H1 (cell line): ENCODE measurements at regions not wholly inside any gene's neighbourhood (a gene's known extent, or its start where the extent isn't known, plus 50 kb on each side); places are given as distances from the start of the nearest gene placed in this dataset.

ENCODE experiments used
- CTCF ChIA-PET: fragments of 300-600 bp; sonication (Branson Sonifier 250); formaldehyde crosslinking; loops from one replicate; lab custom pipeline; 2021; ENCODE audit not compliant: partially characterized antibody; lab: Charles Lee
- POLR2A ChIA-PET: fragments of 300-600 bp; sonication (Branson Sonifier 250); formaldehyde crosslinking; loops from one replicate; lab custom pipeline; 2021; ENCODE audit warnings: inconsistent platforms; ENCODE audit not compliant: partially characterized antibody; lab: Charles Lee
- DNase-seq, 2 experiments: peaks; one replicate each; pipeline versions ENCODE4 v3.0.0 to v3.0.0-alpha.2; 2010 to 2022; ENCODE audit warnings: low spot score in 2 of 2, low read depth in 1 of 2, mixed read lengths in 1 of 2
- FAIRE-seq: peaks from 2 replicates; lab custom pipeline; 2011; peaks lifted over from hg19 to GRCh38; lab: Jason Lieb, UNC
- H2AFZ ChIP-seq: 2 replicates; pipeline ENCODE4 v1.8.1; 2012; ENCODE audit warnings: low read length, inconsistent platforms
- H2AK5ac ChIP-seq: 2 replicates; pipeline ENCODE4 v1.6.1; 2013; ENCODE audit warnings: low read depth, low read length
- H2BK120ac ChIP-seq: replicated peaks from 2 replicates; pipeline ENCODE3; 2013; ENCODE audit warnings: low read depth, low read length, inconsistent platforms
- H2BK12ac ChIP-seq: 2 replicates; pipeline ENCODE4 v1.6.1; 2013; ENCODE audit warnings: low read depth, low read length
- H2BK15ac ChIP-seq: 2 replicates; pipeline ENCODE4 v1.6.1; 2013; ENCODE audit warnings: low read length
- H2BK20ac ChIP-seq: 2 replicates; pipeline ENCODE4 v1.6.1; 2013; ENCODE audit warnings: low read length
- H2BK5ac ChIP-seq: 2 replicates; pipeline ENCODE4 v1.6.1; 2013; ENCODE audit warnings: low read depth, low read length
- H3K14ac ChIP-seq: 2 replicates; pipeline ENCODE4 v1.6.1; 2013; ENCODE audit warnings: inconsistent platforms; ENCODE audit not compliant: insufficient read length
- H3K18ac ChIP-seq: 2 replicates; pipeline ENCODE4 v1.6.1; 2013; ENCODE audit warnings: low read length; ENCODE audit errors: extremely low read depth
- H3K23ac ChIP-seq: 2 replicates; pipeline ENCODE4 v1.6.1; 2013; ENCODE audit warnings: inconsistent platforms; ENCODE audit not compliant: insufficient read length
- H3K23me2 ChIP-seq: 2 replicates; pipeline ENCODE4 v1.6.1; 2013; ENCODE audit warnings: low read depth, low read length
- H3K27ac ChIP-seq: 2 replicates; pipeline ENCODE4 v1.6.1; 2011; ENCODE audit warnings: low read depth, low read length, inconsistent platforms
- H3K27me3 ChIP-seq, 4 experiments: replicated peaks in 1 of 4; 1 replicate in 1 of 4; 2 replicates in 3 of 4; pipeline versions ENCODE4 v1.6.1 to v1.8.1; 2011 to 2013; ENCODE audit warnings: low read length in 3 of 4, mild to moderate bottlenecking in 3 of 4, inconsistent platforms in 2 of 4, mixed read lengths in 2 of 4, moderate library complexity in 1 of 4; ENCODE audit not compliant: control insufficient read depth in 3 of 4, insufficient read depth in 3 of 4; ENCODE audit errors: extremely low read depth in 1 of 4
- H3K36me3 ChIP-seq, 4 experiments: 2 replicates each; pipeline versions ENCODE4 v1.6.1 to v1.8.1; 2011 to 2013; ENCODE audit warnings: mild to moderate bottlenecking in 4 of 4, low read length in 3 of 4, moderate library complexity in 2 of 4, control low read depth in 1 of 4, inconsistent platforms in 1 of 4; ENCODE audit not compliant: insufficient read depth in 4 of 4, control insufficient read depth in 2 of 4
- H3K4ac ChIP-seq: replicated peaks from 2 replicates; pipeline ENCODE3; 2013; ENCODE audit warnings: low read length, low read depth, mixed read lengths, inconsistent platforms; ENCODE audit not compliant: insufficient read length
- H3K4me1 ChIP-seq, 4 experiments: replicated peaks in 1 of 4; 1 replicate in 1 of 4; 2 replicates in 3 of 4; pipeline versions ENCODE4 v1.6.1 to v1.8.1; 2011 to 2013; ENCODE audit warnings: low read length in 3 of 4, inconsistent platforms in 2 of 4, mixed read lengths in 1 of 4; ENCODE audit not compliant: insufficient read depth in 4 of 4, control insufficient read depth in 3 of 4
- H3K4me2 ChIP-seq, 2 experiments: 2 replicates each; pipeline versions ENCODE4 v1.6.1 to v1.8.1; 2011 to 2013; ENCODE audit warnings: low read depth in 2 of 2, low read length in 2 of 2, control low read depth in 1 of 2, inconsistent platforms in 1 of 2, mild to moderate bottlenecking in 1 of 2; ENCODE audit not compliant: insufficient read depth in 1 of 2
- H3K4me3 ChIP-seq, 4 experiments: fragments of 200-600, 300-600 bp in 1 of 4; sonication (generic), shearing (Covaris generic), sonication (Bioruptor Twin) in 1 of 4; 2 replicates each; pipeline versions ENCODE4 v1.5.1 to v1.8.1; 2011 to 2016; ENCODE audit warnings: low read length in 4 of 4, low read depth in 3 of 4, control low read depth in 2 of 4, inconsistent platforms in 2 of 4, mild to moderate bottlenecking in 2 of 4, mixed read lengths in 1 of 4, moderate library complexity in 1 of 4; ENCODE audit not compliant: insufficient read depth in 2 of 4; ENCODE audit errors: extremely low read depth in 1 of 4
- H3K56ac ChIP-seq: replicated peaks from 2 replicates; pipeline ENCODE3; 2013; ENCODE audit warnings: low read depth, mild to moderate bottlenecking, mixed read lengths, low read length, inconsistent platforms; ENCODE audit not compliant: insufficient read length
- H3K79me1 ChIP-seq: 2 replicates; pipeline ENCODE4 v1.6.1; 2013; ENCODE audit warnings: low read depth, low read length, control low read depth
- H3K79me2 ChIP-seq, 2 experiments: 2 replicates each; pipeline versions ENCODE4 v1.6.1 to v1.8.1; 2012 to 2013; ENCODE audit warnings: low read length in 2 of 2, mild to moderate bottlenecking in 2 of 2, inconsistent platforms in 1 of 2; ENCODE audit not compliant: insufficient read depth in 2 of 2, control insufficient read depth in 1 of 2
- H3K9ac ChIP-seq, 4 experiments: replicated peaks in 1 of 4; 1 replicate in 1 of 4; 2 replicates in 3 of 4; pipeline versions ENCODE4 v1.6.1 to v1.8.1; 2011 to 2013; ENCODE audit warnings: low read depth in 3 of 4, low read length in 3 of 4, control low read depth in 2 of 4, mild to moderate bottlenecking in 2 of 4, moderate library complexity in 2 of 4, inconsistent platforms in 1 of 4; ENCODE audit errors: extremely low read depth in 1 of 4
- H3K9me3 ChIP-seq, 2 experiments: 2 replicates each; pipeline versions ENCODE4 v1.6.1 to v1.8.1; 2012 to 2013; ENCODE audit warnings: mild to moderate bottlenecking in 2 of 2, moderate library complexity in 2 of 2, control low read depth in 1 of 2, inconsistent platforms in 1 of 2, low read depth in 1 of 2, low read length in 1 of 2, mixed read lengths in 1 of 2; ENCODE audit not compliant: insufficient read depth in 2 of 2
- H4K20me1 ChIP-seq, 2 experiments: replicated peaks in 1 of 2; 2 replicates each; pipeline versions ENCODE3 to v1.8.1; 2011 to 2013; ENCODE audit warnings: inconsistent platforms in 2 of 2, low read length in 2 of 2, mild to moderate bottlenecking in 1 of 2; ENCODE audit not compliant: insufficient read depth in 2 of 2, control insufficient read depth in 1 of 2
- H4K5ac ChIP-seq: 2 replicates; pipeline ENCODE4 v1.6.1; 2013; ENCODE audit warnings: low read length, low read depth, mixed read lengths, inconsistent platforms; ENCODE audit not compliant: insufficient read length
- H4K8ac ChIP-seq: 2 replicates; pipeline ENCODE4 v1.8.0; 2013; ENCODE audit warnings: mild to moderate bottlenecking, moderate library complexity, low read length, inconsistent platforms; ENCODE audit not compliant: insufficient read depth; ENCODE audit errors: extremely low read depth
- H4K91ac ChIP-seq: replicated peaks from 2 replicates; pipeline ENCODE3; 2013; ENCODE audit warnings: low read length, mixed read lengths, inconsistent platforms; ENCODE audit not compliant: insufficient read length
- BCL11A ChIP-seq, 2 experiments: IDR thresholded peaks; one replicate each; pipeline ENCODE4 v1.6.1; 2011; ENCODE audit warnings: low read depth in 2 of 2, low read length in 2 of 2, mild to moderate bottlenecking in 2 of 2
- CHD1 ChIP-seq: IDR thresholded peaks from 2 replicates; pipeline ENCODE4 v1.6.1; 2012; ENCODE audit warnings: low read depth, low read length, improper control_type of control experiment
- CTBP2 ChIP-seq: IDR thresholded peaks from 2 replicates; pipeline ENCODE4 v1.7.0; 2011; ENCODE audit warnings: borderline replicate concordance, mild to moderate bottlenecking, moderate library complexity, mixed read lengths, low read length; ENCODE audit not compliant: insufficient read depth, insufficient read length
- EZH2 ChIP-seq: fragments of 200-600 bp; sonication (generic); IDR thresholded peaks from 2 replicates; pipeline ENCODE4 v1.7.1; 2012; ENCODE audit warnings: low read depth, mild to moderate bottlenecking, moderate library complexity, low read length, inconsistent platforms; ENCODE audit not compliant: severe bottlenecking
- JUN ChIP-seq: IDR thresholded peaks from 2 replicates; pipeline ENCODE4 v1.6.1; 2011; ENCODE audit warnings: low read depth, mild to moderate bottlenecking, improper control_type of control experiment, low read length
- JUND ChIP-seq: IDR thresholded peaks from 2 replicates; pipeline ENCODE4 v1.6.1; 2011; ENCODE audit warnings: mild to moderate bottlenecking, improper control_type of control experiment, low read length
- KDM1A ChIP-seq: fragments of 200-600, 300-600 bp; sonication (generic); IDR thresholded peaks from 2 replicates; pipeline ENCODE4 v1.7.1; 2016; ENCODE audit warnings: mild to moderate bottlenecking, low read length, borderline replicate concordance
- KDM5A ChIP-seq: fragments of 200-600 bp; IDR thresholded peaks from 2 replicates; pipeline ENCODE4 v1.7.1; 2012; ENCODE audit warnings: mild to moderate bottlenecking, low read length, inconsistent platforms, mixed read lengths
- NANOG ChIP-seq: IDR thresholded peaks from 2 replicates; pipeline ENCODE4 v1.6.1; 2011; ENCODE audit warnings: low read length, low read depth, mild to moderate bottlenecking, inconsistent platforms; ENCODE audit not compliant: insufficient read depth, poor library complexity, severe bottlenecking
- ZNF274 ChIP-seq: IDR thresholded peaks from 2 replicates; pipeline ENCODE4 v1.7.0; 2012; ENCODE audit warnings: low read length, borderline replicate concordance; ENCODE audit errors: extremely low read depth
- WGBS, 2 experiments: shearing (Covaris generic) in 1 of 2; methylation state at CpG; one replicate each; pipeline versions ENCODE4 v1.1.6 to v1.1.7; 2013 to 2015; ENCODE audit warnings: low lambda C conversion rate in 2 of 2, mixed read lengths in 2 of 2, inconsistent platforms in 1 of 2, low coverage in 1 of 2, missing lambda C conversion rate in 1 of 2; ENCODE audit not compliant: insufficient replicate concordance in 2 of 2, insufficient coverage in 1 of 2, insufficient read length in 1 of 2; ENCODE audit errors: extremely low coverage in 1 of 2, missing lambda C conversion rate in 1 of 2; 5-methylcytosine and 5-hydroxymethylcytosine counted together
- TF ChIP-seq, protein P1 (sequence below): IDR thresholded peaks from 2 replicates; pipeline ENCODE4 v1.6.1; 2011; ENCODE audit warnings: low read depth, mild to moderate bottlenecking, low read length; ENCODE audit not compliant: insufficient read depth
- TF ChIP-seq, protein P2 (sequence below): IDR thresholded peaks from 2 replicates; pipeline ENCODE4 v1.6.1; 2012; ENCODE audit warnings: low read length, inconsistent platforms

DNA sequence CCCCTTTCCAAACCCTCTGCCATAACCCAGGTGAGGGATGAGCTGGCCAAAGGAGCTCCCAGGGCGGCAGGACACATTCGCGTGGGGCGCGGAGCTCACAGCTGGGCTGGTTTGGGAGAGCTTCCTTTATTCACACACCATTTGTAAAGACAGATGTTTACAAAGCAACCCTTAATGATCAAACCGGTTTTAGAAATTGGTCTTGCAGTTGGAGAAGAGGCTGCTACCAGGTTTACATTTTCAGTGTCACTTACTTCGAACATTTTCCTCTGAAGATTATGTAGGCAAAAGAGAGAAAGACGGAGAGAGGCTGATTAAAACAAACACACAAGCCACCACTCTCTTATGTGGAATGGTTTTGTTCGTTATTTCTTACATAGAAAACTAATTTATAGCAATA lies 648.7 kb downstream of the IRX1 start:
- Histone ChIP-seq H3K56ac (no peak overlapping the region), H3K79me2 (no peaks in the 10 kb centered on the region), H4K8ac (no peak overlapping the region), H3K23me2 (no peaks in the 10 kb centered on the region; the same call in 1 of the 2 replicates), H2BK15ac (no peak overlapping the region), H3K14ac (no peak overlapping the region), H3K18ac (no peak overlapping the region), H3K4me2 (no peak overlapping the region), H3K9ac (no peak overlapping the region), H2AFZ (0 out of 2 replicates have a peak overlapping the region, but pooled peaks have one; percentile 15), H4K5ac (no peak overlapping the region), H3K4me3 (no peak overlapping the region), H3K36me3 (no peaks in the 10 kb centered on the region), H2BK120ac (no peak overlapping the region), H4K20me1 (no peaks in the 10 kb centered on the region), H3K9me3 (no peaks in the 10 kb centered on the region), H3K27me3 (no peaks in the 10 kb centered on the region), H2BK20ac (no peak overlapping the region), H3K4ac (no peak overlapping the region), H2BK5ac (no peak overlapping the region), H2AK5ac (no peak overlapping the region), H4K91ac (no peak overlapping the region), H3K4me1 (peaks cover 0 to 3% (median 1%) of the 10 kb centered on the region in 4 experiments; a peak in 2 of 7 replicates), H2BK12ac (no peak overlapping the region), H3K23ac (no peak overlapping the region), H3K27ac (no peak overlapping the region), H3K79me1 (no peaks in the 10 kb centered on the region)
- WGBS, 2 experiments = 80% methylated on average over 9 of the region's 9 CpGs; no CpG with 5 or more reads in 1 of the 2 experiments
- DNase-seq = no peak
- ChIA-PET POLR2A (no interaction called here), CTCF (interaction anchor here (0.7 to 1.1 kb wide), 5 partner anchors 10 to 1309 kb away, joined by 3 to 6 read pairs (median 3); no protein-coding TSS in a partner anchor)
- FAIRE-seq = no peak
- TF ChIP-seq, protein P1, sequence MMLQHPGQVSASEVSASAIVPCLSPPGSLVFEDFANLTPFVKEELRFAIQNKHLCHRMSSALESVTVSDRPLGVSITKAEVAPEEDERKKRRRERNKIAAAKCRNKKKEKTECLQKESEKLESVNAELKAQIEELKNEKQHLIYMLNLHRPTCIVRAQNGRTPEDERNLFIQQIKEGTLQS = no peak
- TF ChIP-seq EZH2 (no peak), BCL11A (IDR thresholded peaks at IDR 0.05; ENCODE audit: low read depth in 2 of 2, low read length in 2 of 2) (no peak), KDM1A (no peak), ZNF274 (no peak), NANOG (no peak), CTBP2 (no peak), KDM5A (no peak), CHD1 (no peak), JUND (no peak), JUN (no peak)
- TF ChIP-seq, protein P2, sequence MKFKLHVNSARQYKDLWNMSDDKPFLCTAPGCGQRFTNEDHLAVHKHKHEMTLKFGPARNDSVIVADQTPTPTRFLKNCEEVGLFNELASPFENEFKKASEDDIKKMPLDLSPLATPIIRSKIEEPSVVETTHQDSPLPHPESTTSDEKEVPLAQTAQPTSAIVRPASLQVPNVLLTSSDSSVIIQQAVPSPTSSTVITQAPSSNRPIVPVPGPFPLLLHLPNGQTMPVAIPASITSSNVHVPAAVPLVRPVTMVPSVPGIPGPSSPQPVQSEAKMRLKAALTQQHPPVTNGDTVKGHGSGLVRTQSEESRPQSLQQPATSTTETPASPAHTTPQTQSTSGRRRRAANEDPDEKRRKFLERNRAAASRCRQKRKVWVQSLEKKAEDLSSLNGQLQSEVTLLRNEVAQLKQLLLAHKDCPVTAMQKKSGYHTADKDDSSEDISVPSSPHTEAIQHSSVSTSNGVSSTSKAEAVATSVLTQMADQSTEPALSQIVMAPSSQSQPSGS = no peak
